GM20431 (cell line): ENCODE measurements at regions not wholly inside any gene's neighbourhood (a gene's known extent, or its start where the extent isn't known, plus 50 kb on each side); places are given as distances from the start of the nearest gene placed in this dataset.
"Not testable (repeated sequence)": the region's sequence is repeated elsewhere in the genome, so short reads cannot be mapped to it uniquely, and the experiment has no call there.

ENCODE experiments used
- in situ Hi-C: fragments of 300-500 bp; cut with MseI, MboI; formaldehyde crosslinking; loops from one replicate; pipeline ENCODE4 v1.15.0; 2020; ENCODE audit warnings: low sequenced_read_pairs; ENCODE audit not compliant: unreplicated experiment

- in situ Hi-C loops, result no loop called here
Observed at GRCh38 chr3:177835008-177835407, 637.7 kb upstream of the TBL1XR1 start.

GRCh38 chr3:177835917-177836316 is 638.6 kb upstream of the TBL1XR1 start:
- in situ Hi-C loops, result no loop called here

GRCh38 chr3:177836671-177837070 is 639.4 kb upstream of the TBL1XR1 start:
- in situ Hi-C loops, result no loop called here

GRCh38 chr3:177837951-177838655 is 640.8 kb upstream of the TBL1XR1 start:
- in situ Hi-C loops, result no loop called here

- in situ Hi-C loops, result no loop called here
Observed at GRCh38 chr3:177838766-177839350, 641.6 kb upstream of the TBL1XR1 start.

GRCh38 chr3:177842302-177842701 is 645.0 kb upstream of the TBL1XR1 start:
- in situ Hi-C loops, result no loop called here

GRCh38 chr3:177842743-177843734 is 645.8 kb upstream of the TBL1XR1 start:
- in situ Hi-C loops, result no loop called here

- in situ Hi-C loops, result no loop called here
Observed at GRCh38 chr3:177852001-177852807, 654.9 kb upstream of the TBL1XR1 start.

- in situ Hi-C loops, result no loop called here
Observed at GRCh38 chr3:177855021-177855420, 657.7 kb upstream of the TBL1XR1 start.

GRCh38 chr3:177860184-177860583 is 662.9 kb upstream of the TBL1XR1 start:
- in situ Hi-C loops, result no loop called here

- in situ Hi-C loops, result no loop called here
Observed at GRCh38 chr3:177862962-177863491, 665.7 kb upstream of the TBL1XR1 start.

GRCh38 chr3:177871267-177871666 is 665.0 kb upstream of the KCNMB2 start:
- in situ Hi-C loops, result not testable (repeated sequence)

- in situ Hi-C loops, result no loop called here
Observed at GRCh38 chr3:177878192-177878591, 658.0 kb upstream of the KCNMB2 start.

GRCh38 chr3:177878957-177879356 is 657.3 kb upstream of the KCNMB2 start:
- in situ Hi-C loops, result no loop called here

GRCh38 chr3:177881351-177881750 is 654.9 kb upstream of the KCNMB2 start:
- in situ Hi-C loops, result no loop called here

- in situ Hi-C loops, result no loop called here
Observed at GRCh38 chr3:177882124-177882648, 654.0 kb upstream of the KCNMB2 start.

- in situ Hi-C loops, result no loop called here
Observed at GRCh38 chr3:177883091-177883490, 653.1 kb upstream of the KCNMB2 start.

- in situ Hi-C loops, result no loop called here
Observed at GRCh38 chr3:177883957-177884356, 652.3 kb upstream of the KCNMB2 start.

- in situ Hi-C loops, result no loop called here
Observed at GRCh38 chr3:177885063-177885462, 651.2 kb upstream of the KCNMB2 start.
